ENCODE measurements at regions not wholly inside any gene's neighbourhood (a gene's known extent, or its start where the extent isn't known, plus 50 kb on each side); places are given as distances from the start of the nearest gene placed in this dataset.

DNA sequence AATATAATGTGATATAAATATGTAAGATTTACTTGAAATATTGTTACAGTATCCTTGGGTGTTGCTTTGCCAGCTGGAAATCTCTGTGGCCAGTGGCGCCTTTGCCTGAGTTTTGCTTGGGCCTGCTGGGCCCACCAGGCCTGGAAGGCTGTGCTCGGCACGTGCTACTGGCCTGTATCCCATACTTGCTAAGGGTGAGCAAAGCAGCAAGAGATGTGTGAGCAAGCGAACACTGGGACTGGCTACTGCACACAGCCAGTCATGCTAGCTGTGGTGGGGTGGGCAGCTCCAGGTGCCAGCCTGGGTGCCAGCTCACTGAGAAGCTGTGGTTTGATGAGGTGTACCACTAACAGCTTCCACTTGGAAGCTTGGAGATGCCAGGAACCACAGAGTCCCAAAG lies 299.1 kb upstream of the GALNT5 start:
- TF ChIP-seq, protein P1, sequence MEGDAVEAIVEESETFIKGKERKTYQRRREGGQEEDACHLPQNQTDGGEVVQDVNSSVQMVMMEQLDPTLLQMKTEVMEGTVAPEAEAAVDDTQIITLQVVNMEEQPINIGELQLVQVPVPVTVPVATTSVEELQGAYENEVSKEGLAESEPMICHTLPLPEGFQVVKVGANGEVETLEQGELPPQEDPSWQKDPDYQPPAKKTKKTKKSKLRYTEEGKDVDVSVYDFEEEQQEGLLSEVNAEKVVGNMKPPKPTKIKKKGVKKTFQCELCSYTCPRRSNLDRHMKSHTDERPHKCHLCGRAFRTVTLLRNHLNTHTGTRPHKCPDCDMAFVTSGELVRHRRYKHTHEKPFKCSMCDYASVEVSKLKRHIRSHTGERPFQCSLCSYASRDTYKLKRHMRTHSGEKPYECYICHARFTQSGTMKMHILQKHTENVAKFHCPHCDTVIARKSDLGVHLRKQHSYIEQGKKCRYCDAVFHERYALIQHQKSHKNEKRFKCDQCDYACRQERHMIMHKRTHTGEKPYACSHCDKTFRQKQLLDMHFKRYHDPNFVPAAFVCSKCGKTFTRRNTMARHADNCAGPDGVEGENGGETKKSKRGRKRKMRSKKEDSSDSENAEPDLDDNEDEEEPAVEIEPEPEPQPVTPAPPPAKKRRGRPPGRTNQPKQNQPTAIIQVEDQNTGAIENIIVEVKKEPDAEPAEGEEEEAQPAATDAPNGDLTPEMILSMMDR (IDR thresholded peaks at IDR 0.05; ENCODE audit: poor library complexity, severe bottlenecking): no peak
- no peak for TF ChIP-seq POLR2AphosphoS5 (IDR thresholded peaks at IDR 0.05)
